ENCODE measurements at regions not wholly inside any gene's neighbourhood (a gene's known extent, or its start where the extent isn't known, plus 50 kb on each side); places are given as distances from the start of the nearest gene placed in this dataset.

GRCh38 chr18:60905699-60906098 is 427.5 kb upstream of the CDH20 start:
- TF ChIP-seq CTCF (IDR thresholded peaks at IDR 0.05; ENCODE audit: low read length), result no peak
- TF ChIP-seq EZH2phosphoT487 (IDR thresholded peaks at IDR 0.05; ENCODE audit: low read length), result no peak
- TF ChIP-seq EZH2 (optimal IDR thresholded peaks at IDR 0.05; ENCODE audit: low read depth, low read length), result no peak
